GM18868 (cell line): ENCODE measurements at regions not wholly inside any gene's neighbourhood (a gene's known extent, or its start where the extent isn't known, plus 50 kb on each side); places are given as distances from the start of the nearest gene placed in this dataset.
"Not testable (repeated sequence)": the region's sequence is repeated elsewhere in the genome, so short reads cannot be mapped to it uniquely, and the experiment has no call there.

Experiments used
- ATAC-seq: cut with Tn5 transposase; IDR thresholded peaks from one replicate; pipeline ENCODE4 v1.9.1; 2021; ENCODE audit warnings: mild to moderate bottlenecking, moderate library complexity; ENCODE audit not compliant: unreplicated experiment

DNA sequence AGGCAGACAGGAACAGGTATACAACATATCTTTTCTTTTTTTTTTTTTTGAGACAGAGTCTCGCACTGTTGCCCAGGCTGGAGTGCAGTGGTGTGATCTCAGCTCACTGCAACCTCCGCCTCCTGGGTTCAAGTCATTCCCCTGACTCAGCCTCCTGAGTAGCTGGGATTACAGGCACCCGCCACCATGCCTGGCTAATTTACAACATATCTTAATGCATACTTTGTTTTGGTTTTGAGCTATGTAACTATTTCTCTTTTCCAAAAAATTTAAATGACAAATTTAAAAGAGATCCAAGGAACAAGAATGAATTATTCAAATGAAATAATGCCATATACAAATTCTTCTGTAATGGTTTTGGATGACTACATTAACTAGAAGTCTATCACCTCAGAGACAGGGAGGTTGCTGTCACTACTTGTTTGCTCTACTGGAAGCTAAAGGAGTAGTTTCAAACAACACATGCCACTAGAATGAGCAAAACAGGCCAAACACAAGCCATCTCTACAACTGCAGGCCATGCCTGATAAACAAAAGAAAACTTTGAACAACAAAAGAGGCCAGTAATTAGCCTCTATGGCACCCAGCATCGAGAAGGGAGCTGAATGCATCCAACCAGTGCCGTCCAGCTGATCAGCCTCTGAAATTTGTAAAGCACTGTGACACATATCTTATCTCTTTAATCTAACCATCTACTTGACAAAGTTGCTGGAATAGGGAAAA, 133.6 kb upstream of the VOPP1 start:
- ATAC-seq, result not testable (repeated sequence)

DNA sequence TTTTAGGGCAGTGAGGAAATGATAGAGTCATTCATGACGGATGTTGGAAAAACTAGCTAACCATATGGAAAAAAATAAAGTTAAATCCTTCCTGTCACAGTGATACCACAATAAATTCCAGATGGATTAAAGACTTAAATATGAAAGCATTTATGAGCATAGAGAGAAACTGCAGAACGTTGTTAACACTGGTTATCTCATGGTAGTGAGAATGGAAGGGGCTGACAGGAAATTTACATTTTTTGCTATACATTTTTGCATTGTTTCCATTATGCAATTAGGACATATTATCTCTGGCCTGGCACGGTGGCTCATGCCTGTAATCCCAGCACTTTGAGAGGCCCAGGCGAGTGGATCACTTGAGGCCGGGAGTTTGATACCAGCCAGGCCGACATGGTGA, 130.5 kb upstream of the VOPP1 start:
- not testable (repeated sequence) for ATAC-seq

GRCh38 chr7:55699450-55699842, 127.1 kb upstream of the VOPP1 start:
- ATAC-seq, result not testable (repeated sequence)

- ATAC-seq, result peak; percentile 88
Measured at GRCh38 chr7:55698607-55699449, 126.5 kb upstream of the VOPP1 start.

DNA sequence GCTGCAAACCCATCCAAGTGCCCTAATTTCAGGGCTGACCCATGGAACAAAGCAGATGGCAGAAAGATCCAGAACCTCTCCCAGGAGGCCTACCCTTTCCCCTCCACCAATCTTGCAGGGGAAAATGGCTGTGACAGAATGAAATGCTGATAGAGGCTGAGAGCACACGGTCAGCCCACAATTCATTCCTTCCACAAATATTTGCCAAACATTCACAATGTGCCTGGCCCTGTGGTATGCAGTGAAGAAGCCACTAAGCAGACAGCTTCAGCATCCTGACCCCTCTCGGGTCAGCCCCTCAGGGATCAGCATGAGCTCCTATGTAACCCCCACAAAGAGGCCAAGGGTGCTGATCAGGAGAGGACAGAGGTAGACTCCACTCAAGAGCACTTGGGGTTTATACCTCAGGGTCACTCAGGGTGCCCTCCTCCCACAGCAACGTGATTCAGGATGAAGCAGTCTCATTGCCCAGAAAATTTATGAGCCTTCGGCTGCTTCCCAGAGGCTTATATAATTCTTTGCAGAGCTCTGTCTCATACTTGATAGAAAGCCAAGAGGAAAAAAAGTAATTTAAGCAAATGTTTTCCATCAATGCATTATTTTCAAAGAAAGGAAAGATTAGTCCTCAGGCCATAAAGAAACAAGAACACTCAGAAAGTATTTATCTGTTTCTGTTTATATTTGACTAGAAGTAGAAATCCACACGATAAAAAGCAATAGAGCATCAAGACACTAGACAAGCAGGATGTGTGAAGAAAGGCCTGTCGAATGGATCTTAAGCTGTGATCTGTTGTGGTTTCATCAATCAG, 123.8 kb upstream of the VOPP1 start:
- ATAC-seq, result not testable (repeated sequence)

DNA sequence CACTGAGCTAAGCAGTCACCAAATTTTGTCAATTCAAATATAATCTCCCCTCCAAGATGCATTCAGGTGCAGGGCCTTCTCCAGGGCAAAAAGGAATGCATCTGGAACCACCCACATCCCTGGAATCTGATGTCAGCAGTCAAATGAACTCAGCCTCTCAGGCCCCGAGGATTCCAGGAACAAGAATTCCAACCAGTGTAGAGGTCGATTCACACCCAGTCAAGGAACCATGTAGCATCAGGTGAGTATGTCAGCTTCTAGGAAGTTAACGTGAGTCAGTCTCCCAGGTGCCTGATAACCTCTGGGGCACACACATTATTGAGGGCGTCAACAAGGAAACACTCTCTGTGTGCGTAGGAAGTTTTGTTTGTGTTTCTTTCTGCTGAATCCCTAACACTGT, 122.2 kb upstream of the VOPP1 start:
- ATAC-seq, result not testable (repeated sequence)

GRCh38 chr7:55688684-55689681, 116.7 kb upstream of the VOPP1 start:
- not testable (repeated sequence) for ATAC-seq

- ATAC-seq, result not testable (repeated sequence)
Measured at GRCh38 chr7:55688261-55688660, 116.0 kb upstream of the VOPP1 start.

DNA sequence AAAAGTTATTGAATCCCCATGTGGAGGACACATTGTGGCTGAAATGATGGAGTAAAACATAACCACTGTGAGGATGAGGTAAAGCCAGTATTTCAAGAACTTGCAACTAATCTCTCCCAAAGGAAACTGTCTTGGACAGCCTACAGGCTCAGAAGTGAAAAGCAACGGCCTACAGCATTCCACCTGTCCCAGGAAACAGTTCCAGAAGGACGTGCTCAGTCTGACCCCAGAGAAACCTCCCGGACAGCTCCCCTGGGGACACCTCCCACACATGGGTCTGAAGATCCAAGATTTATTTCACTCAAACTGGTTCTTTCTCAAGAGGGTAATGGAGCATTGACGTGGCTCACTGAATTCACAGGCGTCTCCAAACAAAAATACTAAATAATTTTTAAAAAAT, 115.0 kb upstream of the VOPP1 start:
- ATAC-seq, result not testable (repeated sequence)

DNA sequence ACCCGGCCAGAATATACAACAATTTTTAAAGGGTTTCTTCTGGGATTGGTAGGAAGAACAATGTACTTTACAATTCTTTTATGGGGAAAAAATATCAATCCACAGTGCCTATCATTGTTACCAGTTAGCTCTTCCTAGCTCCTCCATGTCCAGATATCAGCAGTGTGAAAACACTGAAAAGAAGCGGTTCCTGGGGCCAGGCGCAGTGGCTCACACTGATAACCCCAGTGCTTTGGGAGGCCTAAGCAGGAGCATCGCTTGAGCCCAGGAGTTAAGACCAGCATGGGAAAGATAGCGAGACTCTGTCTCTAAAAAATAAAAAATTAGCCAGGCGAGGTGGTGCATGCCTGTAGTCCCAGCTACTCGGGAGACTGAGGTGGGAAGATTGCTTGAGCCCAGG, 114.5 kb upstream of the VOPP1 start:
- not testable (repeated sequence) for ATAC-seq

DNA sequence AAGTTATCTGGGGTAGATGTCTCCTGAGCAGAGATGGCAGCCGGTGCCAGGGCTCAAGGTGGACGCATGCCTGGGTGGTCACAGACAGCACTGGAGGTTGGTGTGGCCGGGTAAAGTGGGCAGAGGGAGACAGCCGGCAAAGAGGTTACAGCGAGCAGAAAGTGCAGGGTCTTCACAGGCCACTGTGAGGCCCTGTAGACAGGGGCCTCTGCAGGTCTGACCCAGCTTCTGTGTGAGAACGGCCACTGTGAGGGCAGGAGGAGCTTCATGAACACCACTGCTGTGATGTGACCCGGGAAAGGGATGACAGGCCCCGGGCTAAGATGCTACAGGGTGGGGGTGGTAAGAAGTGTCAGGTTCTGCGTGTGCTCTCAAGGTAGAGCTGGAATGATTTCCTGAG, 111.2 kb upstream of the VOPP1 start:
- ATAC-seq, result not testable (repeated sequence)

DNA sequence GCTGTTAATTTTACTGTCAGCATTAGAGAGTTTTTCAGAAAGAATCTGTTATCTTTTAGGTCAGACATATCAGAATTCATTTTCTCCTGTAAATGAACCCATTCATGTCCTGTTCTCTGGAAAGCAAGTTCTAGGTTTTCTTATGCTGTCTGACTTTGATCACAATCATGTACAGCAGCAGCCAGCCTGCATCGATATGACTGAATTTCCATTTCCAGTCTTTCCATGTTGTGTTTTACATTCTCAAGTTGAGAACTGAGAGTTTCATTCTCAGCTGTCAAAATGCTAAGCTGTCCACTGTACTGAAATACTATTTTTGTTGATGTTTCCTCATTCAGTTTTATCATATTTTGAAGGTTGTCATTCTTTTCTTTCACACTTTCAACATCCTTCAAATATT, 103.3 kb upstream of the VOPP1 start:
- not testable (repeated sequence) for ATAC-seq

DNA sequence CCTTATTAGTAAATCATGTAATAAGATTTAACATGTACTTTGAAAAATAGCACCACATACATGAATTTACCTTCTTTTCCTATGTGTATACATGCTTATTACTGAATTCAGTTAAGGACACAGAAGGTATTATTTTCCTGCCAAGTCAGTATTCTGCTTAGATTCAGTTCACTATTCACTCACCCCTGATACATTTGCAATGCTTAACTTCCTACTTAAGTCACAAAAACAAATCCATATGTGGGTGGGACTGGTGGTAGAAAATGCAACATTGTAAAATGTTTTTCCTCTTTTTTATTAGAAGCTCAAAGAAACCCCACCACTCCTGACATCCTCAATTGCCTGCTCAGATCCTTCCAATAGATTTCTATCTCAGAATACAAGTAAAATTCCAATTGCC, 101.2 kb upstream of the VOPP1 start:
- ATAC-seq, result not testable (repeated sequence)

DNA sequence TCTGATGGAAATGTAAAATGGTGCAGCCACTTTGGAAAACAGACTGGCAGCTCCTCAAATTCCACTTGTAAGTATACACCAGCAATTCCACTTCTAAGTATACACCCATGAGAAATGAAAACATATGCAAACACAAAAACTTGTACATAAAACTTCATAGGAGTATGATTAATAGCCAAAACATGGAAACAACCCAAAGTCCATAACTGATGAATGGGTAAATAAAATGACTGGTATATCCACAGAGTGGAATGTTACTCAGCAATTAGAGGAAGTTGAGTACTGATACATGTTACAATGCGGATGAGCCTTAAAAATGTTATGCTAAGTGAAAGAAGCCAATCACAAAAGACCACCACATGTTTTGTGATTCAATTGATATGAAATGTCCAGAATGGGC, 99.8 kb upstream of the VOPP1 start:
- ATAC-seq, result not testable (repeated sequence)

GRCh38 chr7:55657654-55658053, 85.4 kb upstream of the VOPP1 start:
- peak; percentile 78 for ATAC-seq

- no peak for ATAC-seq
Measured at GRCh38 chr7:55651057-55651456, 78.8 kb upstream of the VOPP1 start.

GRCh38 chr7:55649238-55649637, 76.9 kb upstream of the VOPP1 start:
- no peak for ATAC-seq

- no peak for ATAC-seq
Measured at GRCh38 chr7:55644567-55644966, 72.3 kb upstream of the VOPP1 start.

GRCh38 chr7:55642266-55642665, 70.0 kb upstream of the VOPP1 start:
- no peak for ATAC-seq

DNA sequence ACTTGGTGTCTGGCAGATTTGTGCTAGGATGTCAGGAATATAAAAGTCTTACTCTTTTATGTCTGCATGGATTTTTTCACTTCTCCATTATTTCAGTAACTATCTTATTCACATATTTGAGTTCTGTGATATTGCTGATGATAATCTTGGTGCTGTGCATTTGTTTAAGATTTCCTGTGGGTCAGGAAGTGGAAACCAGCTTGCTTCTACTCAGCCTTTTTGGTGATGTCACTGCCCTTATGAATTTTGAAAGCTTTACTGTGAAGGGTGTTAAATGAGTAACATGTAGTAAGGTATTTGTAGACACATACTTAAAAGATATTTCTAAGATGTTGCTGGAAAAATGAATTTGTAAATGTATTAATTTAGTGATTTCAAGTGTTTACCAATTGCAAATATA, 69.5 kb upstream of the VOPP1 start:
- peak; percentile 87 for ATAC-seq
